ENCODE measurements at regions not wholly inside any gene's neighbourhood (a gene's known extent, or its start where the extent isn't known, plus 50 kb on each side); places are given as distances from the start of the nearest gene placed in this dataset.

DNA sequence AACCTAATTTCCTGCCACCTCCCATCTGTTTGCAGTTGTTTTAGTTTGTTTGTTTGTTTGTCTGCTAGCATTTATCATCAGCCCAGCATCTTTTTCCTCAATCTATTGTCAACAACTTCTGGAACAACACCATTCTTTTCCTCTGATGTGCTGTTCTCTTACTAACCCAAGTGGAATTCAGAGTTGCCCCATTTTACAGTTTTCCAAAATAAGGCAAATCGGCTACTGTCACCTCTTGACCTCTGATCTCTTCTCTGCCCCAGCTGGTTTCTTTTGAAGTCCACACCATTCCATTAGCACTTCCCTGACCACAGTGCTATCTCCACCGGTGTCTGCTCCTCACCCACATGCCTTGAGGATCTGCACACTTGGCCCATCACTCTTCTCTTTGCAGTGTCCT is 102.4 kb downstream of the EFNB2 start:
- WGBS, 3 donors = 56 to 84% (median 70%) methylated on average over 2 of the region's 2 CpGs
- no peaks in the 10 kb centered on the region for H3K9me3 ChIP-seq (ENCODE audit: control insufficient read depth in 2 of 2, insufficient read depth in 1 of 2, low read depth in 1 of 2, low read length in 1 of 2)
- no peaks in the 10 kb centered on the region for H3K4me1 ChIP-seq (ENCODE audit: control insufficient read depth in 3 of 3, insufficient read depth in 2 of 3, low read depth in 1 of 3, low read length in 2 of 3)
- FAIRE-seq (no peak), DNase-seq (no peak)
- no peak overlapping the region for H3K4me3 ChIP-seq (ENCODE audit: low read depth in 1 of 3, low read length in 3 of 3)
- no peak overlapping the region for H3K27ac ChIP-seq (ENCODE audit: low read depth in 1 of 3, low read length in 2 of 3)
- no peaks in the 10 kb centered on the region for H3K27me3 ChIP-seq (ENCODE audit: control insufficient read depth in 3 of 3, insufficient read depth in 3 of 3, low read length in 3 of 3)
- H3K36me3 ChIP-seq (ENCODE audit: control insufficient read depth in 3 of 3, insufficient read depth in 2 of 3, low read depth in 1 of 3, low read length in 3 of 3) = no peaks in the 10 kb centered on the region

DNA sequence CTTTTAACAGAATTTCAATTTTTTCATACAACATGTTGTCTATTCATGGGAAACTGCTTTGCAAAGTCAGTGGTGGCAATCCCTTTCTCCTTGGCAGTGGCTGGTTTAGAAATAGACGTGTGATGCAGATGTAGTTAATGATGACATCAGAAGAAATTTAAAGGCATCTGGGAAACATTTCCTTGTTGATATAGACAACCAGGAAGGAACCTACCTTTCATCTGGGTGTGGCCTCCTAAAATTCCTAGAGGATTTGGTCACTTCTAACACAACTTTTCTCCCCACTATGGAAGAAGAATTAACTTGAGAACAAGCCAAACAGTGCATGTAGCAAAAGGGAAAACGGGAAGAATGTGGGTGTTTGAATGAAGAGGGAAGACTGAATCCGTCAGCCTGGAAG is 102.8 kb downstream of the EFNB2 start:
- DNase-seq (no peak), FAIRE-seq (no peak)
- H3K36me3 ChIP-seq (ENCODE audit: control insufficient read depth in 3 of 3, insufficient read depth in 2 of 3, low read depth in 1 of 3, low read length in 3 of 3) = no peaks in the 10 kb centered on the region
- no peak overlapping the region for H3K4me3 ChIP-seq (ENCODE audit: low read depth in 1 of 3, low read length in 3 of 3)
- H3K27ac ChIP-seq (ENCODE audit: low read depth in 1 of 3, low read length in 2 of 3) = no peak overlapping the region
- WGBS, 3 donors = 73 to 77% (median 75%) methylated on average over 3 of the region's 3 CpGs
- no peaks in the 10 kb centered on the region for H3K27me3 ChIP-seq (ENCODE audit: control insufficient read depth in 3 of 3, insufficient read depth in 3 of 3, low read length in 3 of 3)
- no peaks in the 10 kb centered on the region for H3K9me3 ChIP-seq (ENCODE audit: control insufficient read depth in 2 of 2, insufficient read depth in 1 of 2, low read depth in 1 of 2, low read length in 1 of 2)
- no peaks in the 10 kb centered on the region for H3K4me1 ChIP-seq (ENCODE audit: control insufficient read depth in 3 of 3, insufficient read depth in 2 of 3, low read depth in 1 of 3, low read length in 2 of 3)

DNA sequence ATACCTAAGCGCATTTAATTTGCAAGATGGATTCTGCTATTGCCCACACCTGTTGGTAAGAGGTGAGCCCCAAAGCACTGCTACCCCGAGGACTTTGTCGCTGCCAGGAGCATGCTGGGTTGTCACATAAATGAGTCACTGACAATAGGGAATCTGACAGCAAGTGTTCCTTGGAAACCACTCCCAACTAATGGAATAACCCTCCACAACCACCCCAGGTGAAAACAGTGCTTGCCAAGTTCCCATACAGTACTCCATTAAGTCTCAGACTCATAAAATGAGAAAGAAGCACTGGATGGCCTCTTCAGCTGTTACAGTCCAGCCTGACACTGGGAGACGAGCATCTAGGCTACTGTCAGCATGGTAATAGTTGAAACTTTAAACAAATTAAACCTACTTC is 108.6 kb downstream of the EFNB2 start:
- Histone ChIP-seq H3K36me3 (ENCODE audit: control insufficient read depth in 3 of 3, insufficient read depth in 2 of 3, low read depth in 1 of 3, low read length in 3 of 3) (no peaks in the 10 kb centered on the region), H3K27ac (ENCODE audit: low read depth in 1 of 3, low read length in 2 of 3) (no peak overlapping the region), H3K4me1 (ENCODE audit: control insufficient read depth in 3 of 3, insufficient read depth in 2 of 3, low read depth in 1 of 3, low read length in 2 of 3) (no peaks in the 10 kb centered on the region), H3K9me3 (ENCODE audit: control insufficient read depth in 2 of 2, insufficient read depth in 1 of 2, low read depth in 1 of 2, low read length in 1 of 2) (no peaks in the 10 kb centered on the region), H3K4me3 (ENCODE audit: low read depth in 1 of 3, low read length in 3 of 3) (no peak overlapping the region), H3K27me3 (ENCODE audit: control insufficient read depth in 3 of 3, insufficient read depth in 3 of 3, low read length in 3 of 3) (no peaks in the 10 kb centered on the region)
- no peak for FAIRE-seq
- peak in 1 of 2 donors; percentile 1 for DNase-seq
- WGBS, 3 donors = 62 to 83% (median 66%) methylated on average over 4 of the region's 4 CpGs

DNA sequence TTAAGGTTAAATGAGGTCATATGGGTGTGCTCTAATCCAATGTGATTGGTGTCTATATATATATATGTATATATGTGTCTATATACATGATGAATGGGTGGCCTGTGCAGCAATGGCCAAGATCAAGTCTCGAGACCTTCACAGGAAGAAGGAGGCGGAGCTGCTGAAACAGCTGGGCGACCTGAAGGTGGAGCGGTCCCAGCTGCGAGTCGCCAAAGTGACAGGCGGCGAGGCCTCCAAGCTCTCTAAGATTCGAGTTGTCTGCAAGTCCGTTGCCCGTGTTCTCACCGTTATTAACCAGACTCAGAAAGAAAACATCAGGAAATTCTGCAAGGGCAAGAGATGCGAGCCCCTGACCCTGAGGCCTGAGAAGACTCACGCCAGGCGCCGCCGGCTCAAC is 109.8 kb downstream of the EFNB2 start:
- FAIRE-seq = no peak
- no peak overlapping the region for H3K4me3 ChIP-seq (ENCODE audit: low read depth in 1 of 3, low read length in 3 of 3)
- 90 to 96% (median 93%) methylated on average over 17 of the region's 17 CpGs for WGBS, 3 donors

DNA sequence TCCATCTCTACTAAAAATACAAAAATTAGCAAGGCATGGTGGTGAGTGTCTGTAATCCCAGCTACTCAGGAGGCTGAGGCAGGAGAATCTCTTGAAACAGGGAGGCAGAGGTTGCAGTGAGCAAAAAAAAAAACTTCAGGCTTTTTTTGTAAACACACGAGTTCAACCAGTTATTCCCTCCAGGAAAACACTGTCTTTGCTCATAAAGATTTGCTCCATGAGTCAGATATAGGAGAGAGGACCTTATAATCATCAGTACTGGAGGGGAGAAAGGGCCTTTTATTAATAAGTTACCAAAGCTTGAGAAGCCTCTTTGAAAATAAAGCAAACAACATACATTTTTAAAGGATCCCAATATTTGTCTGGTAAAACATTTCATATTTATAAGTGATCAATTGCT is 110.7 kb downstream of the EFNB2 start:
- 24 to 52% (median 34%) methylated on average over 1 of the region's 1 CpG for WGBS, 3 donors
- no peak for DNase-seq
- Histone ChIP-seq H3K36me3 (ENCODE audit: control insufficient read depth in 3 of 3, insufficient read depth in 2 of 3, low read depth in 1 of 3, low read length in 3 of 3) (no peaks in the 10 kb centered on the region), H3K27ac (ENCODE audit: low read depth in 1 of 3, low read length in 2 of 3) (no peak overlapping the region), H3K27me3 (ENCODE audit: control insufficient read depth in 3 of 3, insufficient read depth in 3 of 3, low read length in 3 of 3) (no peaks in the 10 kb centered on the region), H3K4me3 (ENCODE audit: low read depth in 1 of 3, low read length in 3 of 3) (no peak overlapping the region), H3K9me3 (ENCODE audit: control insufficient read depth in 2 of 2, insufficient read depth in 1 of 2, low read depth in 1 of 2, low read length in 1 of 2) (no peaks in the 10 kb centered on the region), H3K4me1 (ENCODE audit: control insufficient read depth in 3 of 3, insufficient read depth in 2 of 3, low read depth in 1 of 3, low read length in 2 of 3) (no peaks in the 10 kb centered on the region)
- FAIRE-seq = no peak

More for the DNA sequence above, 109.8 kb downstream of the EFNB2 start:
- Histone ChIP-seq H3K27ac (ENCODE audit: low read depth in 1 of 3, low read length in 2 of 3) (no peak overlapping the region), H3K9me3 (ENCODE audit: control insufficient read depth in 2 of 2, insufficient read depth in 1 of 2, low read depth in 1 of 2, low read length in 1 of 2) (no peaks in the 10 kb centered on the region), H3K27me3 (ENCODE audit: control insufficient read depth in 3 of 3, insufficient read depth in 3 of 3, low read length in 3 of 3) (no peaks in the 10 kb centered on the region), H3K36me3 (ENCODE audit: control insufficient read depth in 3 of 3, insufficient read depth in 2 of 3, low read depth in 1 of 3, low read length in 3 of 3) (no peaks in the 10 kb centered on the region), H3K4me1 (ENCODE audit: control insufficient read depth in 3 of 3, insufficient read depth in 2 of 3, low read depth in 1 of 3, low read length in 2 of 3) (no peaks in the 10 kb centered on the region)
- no peak for DNase-seq

DNA sequence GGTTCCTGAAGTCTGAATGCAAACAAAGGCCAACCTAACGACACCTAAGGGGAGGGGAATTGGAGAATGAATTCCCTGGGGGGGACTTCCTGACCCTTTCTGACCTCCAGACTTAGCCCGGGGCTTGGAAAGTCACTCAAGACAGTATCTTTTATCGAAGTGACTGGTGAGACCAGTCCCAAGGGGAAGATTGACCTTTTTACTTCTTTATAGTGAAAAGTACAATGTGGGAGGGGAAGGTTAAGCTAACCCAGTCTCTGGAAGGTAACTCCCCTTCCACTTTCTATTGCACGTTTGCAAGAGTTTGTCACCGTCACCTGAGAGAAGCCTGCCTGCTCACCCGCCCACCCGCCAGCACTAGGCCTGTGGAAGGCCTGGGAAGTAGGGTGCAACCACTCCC is 111.9 kb downstream of the EFNB2 start:
- Histone ChIP-seq H3K9me3 (ENCODE audit: control insufficient read depth in 2 of 2, insufficient read depth in 1 of 2, low read depth in 1 of 2, low read length in 1 of 2) (no peaks in the 10 kb centered on the region), H3K27me3 (ENCODE audit: control insufficient read depth in 3 of 3, insufficient read depth in 3 of 3, low read length in 3 of 3) (no peaks in the 10 kb centered on the region), H3K4me3 (ENCODE audit: low read depth in 1 of 3, low read length in 3 of 3) (no peak overlapping the region), H3K27ac (ENCODE audit: low read depth in 1 of 3, low read length in 2 of 3) (no peak overlapping the region), H3K36me3 (ENCODE audit: control insufficient read depth in 3 of 3, insufficient read depth in 2 of 3, low read depth in 1 of 3, low read length in 3 of 3) (no peaks in the 10 kb centered on the region), H3K4me1 (ENCODE audit: control insufficient read depth in 3 of 3, insufficient read depth in 2 of 3, low read depth in 1 of 3, low read length in 2 of 3) (no peaks in the 10 kb centered on the region)
- DNase-seq = peak in 1 of 2 donors; percentile 18
- FAIRE-seq = no peak
- WGBS, 3 donors = 74 to 88% (median 74%) methylated on average over 7 of the region's 7 CpGs

DNA sequence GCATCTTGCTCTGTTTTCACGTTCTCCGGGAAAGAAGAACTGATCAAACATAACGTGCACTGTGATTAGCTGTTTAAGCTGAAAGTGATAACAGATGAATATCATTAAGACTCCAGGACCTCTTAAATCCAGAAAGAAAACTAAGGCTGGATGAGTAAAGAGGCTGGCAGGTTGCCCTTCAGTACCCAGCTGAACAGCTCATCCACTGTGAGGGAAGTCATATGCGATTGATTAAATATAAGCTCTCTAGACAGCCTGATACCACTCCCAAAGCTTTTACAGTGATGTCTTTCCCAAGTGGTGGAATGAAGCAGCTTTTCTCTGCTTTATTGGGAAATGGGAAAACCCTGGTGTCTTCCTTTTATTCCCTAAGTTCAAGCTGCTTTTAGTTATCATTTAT is 116.9 kb downstream of the EFNB2 start:
- Histone ChIP-seq H3K9me3 (ENCODE audit: control insufficient read depth in 2 of 2, insufficient read depth in 1 of 2, low read depth in 1 of 2, low read length in 1 of 2) (no peaks in the 10 kb centered on the region), H3K4me3 (ENCODE audit: low read depth in 1 of 3, low read length in 3 of 3) (no peak overlapping the region), H3K36me3 (ENCODE audit: control insufficient read depth in 3 of 3, insufficient read depth in 2 of 3, low read depth in 1 of 3, low read length in 3 of 3) (no peaks in the 10 kb centered on the region), H3K4me1 (ENCODE audit: control insufficient read depth in 3 of 3, insufficient read depth in 2 of 3, low read depth in 1 of 3, low read length in 2 of 3) (no peaks in the 10 kb centered on the region), H3K27me3 (ENCODE audit: control insufficient read depth in 3 of 3, insufficient read depth in 3 of 3, low read length in 3 of 3) (no peaks in the 10 kb centered on the region), H3K27ac (ENCODE audit: low read depth in 1 of 3, low read length in 2 of 3) (no peak overlapping the region)
- WGBS, 3 donors = 52 to 71% (median 64%) methylated on average over 4 of the region's 4 CpGs
- FAIRE-seq (no peak), DNase-seq (no peak)

DNA sequence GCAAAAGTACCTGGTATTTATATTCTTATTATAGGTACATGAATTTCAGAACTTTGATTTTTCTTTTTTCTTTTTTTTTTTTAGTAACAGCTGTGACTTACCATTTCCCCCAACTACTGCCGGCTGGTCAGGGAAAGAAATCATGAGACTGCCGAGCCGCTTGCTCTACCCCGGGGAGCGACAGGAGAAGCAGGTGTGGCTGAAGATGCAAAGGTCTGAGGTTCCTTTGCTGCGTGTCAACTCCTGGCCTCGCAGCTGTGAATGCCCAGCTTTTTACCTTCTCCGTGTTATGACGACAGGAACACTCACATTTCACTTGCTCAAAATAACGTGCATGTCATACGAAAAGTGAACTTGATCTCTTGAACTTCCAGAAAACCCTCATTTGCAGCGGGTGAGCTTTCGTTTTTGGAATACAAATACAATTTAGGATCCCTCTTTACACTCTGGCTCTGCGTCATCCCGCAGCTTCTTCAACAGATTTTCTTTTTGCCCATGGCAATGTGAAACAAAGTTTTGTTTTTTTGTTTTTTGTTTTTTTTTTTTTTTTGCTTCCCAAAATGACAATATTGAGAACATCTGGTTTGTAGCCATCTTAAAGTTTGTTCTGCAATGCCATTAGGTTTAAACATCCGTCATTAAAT is 117.9 kb downstream of the EFNB2 start:
- no peaks in the 10 kb centered on the region for H3K27me3 ChIP-seq (ENCODE audit: control insufficient read depth in 3 of 3, insufficient read depth in 3 of 3, low read length in 3 of 3)
- no peak overlapping the region for H3K27ac ChIP-seq (ENCODE audit: low read depth in 1 of 3, low read length in 2 of 3)
- no peak overlapping the region for H3K4me3 ChIP-seq (ENCODE audit: low read depth in 1 of 3, low read length in 3 of 3)
- H3K4me1 ChIP-seq (ENCODE audit: control insufficient read depth in 3 of 3, insufficient read depth in 2 of 3, low read depth in 1 of 3, low read length in 2 of 3) = no peaks in the 10 kb centered on the region
- H3K9me3 ChIP-seq (ENCODE audit: control insufficient read depth in 2 of 2, insufficient read depth in 1 of 2, low read depth in 1 of 2, low read length in 1 of 2) = no peaks in the 10 kb centered on the region
- DNase-seq (peak; percentile 42 to 68), FAIRE-seq (no peak)
- WGBS, 3 donors = 20 to 58% (median 32%) methylated on average over 16 of the region's 16 CpGs
- H3K36me3 ChIP-seq (ENCODE audit: control insufficient read depth in 3 of 3, insufficient read depth in 2 of 3, low read depth in 1 of 3, low read length in 3 of 3) = no peaks in the 10 kb centered on the region

DNA sequence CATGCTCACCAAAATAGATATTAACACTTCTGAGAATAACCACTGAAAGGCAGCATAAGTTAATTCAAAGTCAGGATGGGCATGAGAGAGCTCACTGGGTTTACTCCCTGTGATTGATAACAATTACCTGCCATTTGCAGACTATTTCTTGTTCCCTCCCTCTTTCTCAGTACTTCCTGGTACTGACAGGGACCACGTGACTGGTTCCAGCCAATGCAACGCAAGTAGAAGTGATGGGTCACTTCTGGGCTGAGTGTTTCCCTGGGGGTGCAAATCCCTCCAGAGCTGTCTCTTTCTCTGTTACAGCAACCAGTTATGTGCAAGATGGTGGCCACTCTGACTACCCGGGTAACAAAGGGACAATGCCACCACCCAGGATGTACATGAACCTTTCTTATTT is 118.8 kb downstream of the EFNB2 start:
- Histone ChIP-seq H3K27ac (ENCODE audit: low read depth in 1 of 3, low read length in 2 of 3) (no peak overlapping the region), H3K4me3 (ENCODE audit: low read depth in 1 of 3, low read length in 3 of 3) (no peak overlapping the region), H3K4me1 (ENCODE audit: control insufficient read depth in 3 of 3, insufficient read depth in 2 of 3, low read depth in 1 of 3, low read length in 2 of 3) (no peaks in the 10 kb centered on the region), H3K9me3 (ENCODE audit: control insufficient read depth in 2 of 2, insufficient read depth in 1 of 2, low read depth in 1 of 2, low read length in 1 of 2) (no peaks in the 10 kb centered on the region), H3K27me3 (ENCODE audit: control insufficient read depth in 3 of 3, insufficient read depth in 3 of 3, low read length in 3 of 3) (no peaks in the 10 kb centered on the region), H3K36me3 (ENCODE audit: control insufficient read depth in 3 of 3, insufficient read depth in 2 of 3, low read depth in 1 of 3, low read length in 3 of 3) (no peaks in the 10 kb centered on the region)
- FAIRE-seq (no peak), DNase-seq (peak in 1 of 2 donors; percentile 5)
- WGBS, 3 donors = 87 to 90% (median 90%) methylated on average over 3 of the region's 3 CpGs
